Central memory CD8-positive, alpha-beta T cell (primary cell): ENCODE measurements at regions not wholly inside any gene's neighbourhood (a gene's known extent, or its start where the extent isn't known, plus 50 kb on each side); places are given as distances from the start of the nearest gene placed in this dataset.
"Not testable (repeated sequence)": the region's sequence is repeated elsewhere in the genome, so short reads cannot be mapped to it uniquely, and the experiment has no call there.

Experiments used
- ATAC-seq: fragments of 150-1000 bp; cut with Tn5 transposase; replicated peaks from 2 replicates; pipeline ENCODE4 v1.10.0; 2022; ENCODE audit warnings: mild to moderate bottlenecking, moderate FRiP score, moderate number of reproducible peaks; ENCODE audit not compliant: poor library complexity, severe bottlenecking; ENCODE audit errors: extremely low read depth
- DNase-seq, 2 donors: peaks; one replicate each; pipeline ENCODE4 v3.0.0; 2021; ENCODE audit warnings: low spot score in 2 of 2
- H3K27ac Mint-ChIP-seq: one replicate; pipeline ENCODE4 v1.8.0; 2022; ENCODE audit warnings: low read depth, mild to moderate bottlenecking, moderate library complexity, mixed read lengths
- H3K27me3 Mint-ChIP-seq: one replicate; pipeline ENCODE4 v1.8.0; 2022; ENCODE audit warnings: mixed read lengths
- H3K36me3 Mint-ChIP-seq: one replicate; pipeline ENCODE4 v1.8.0; 2022; ENCODE audit warnings: mild to moderate bottlenecking, moderate library complexity, mixed read lengths; ENCODE audit not compliant: insufficient read depth
- H3K4me1 Mint-ChIP-seq: one replicate; pipeline ENCODE4 v1.8.0; 2022; ENCODE audit warnings: mixed read lengths
- H3K4me3 Mint-ChIP-seq: one replicate; pipeline ENCODE4 v1.8.0; 2022; ENCODE audit warnings: mild to moderate bottlenecking, moderate library complexity, mixed read lengths
- H3K9me3 Mint-ChIP-seq: one replicate; pipeline ENCODE4 v1.8.0; 2022; ENCODE audit warnings: mixed read lengths

- Mint-ChIP-seq H3K27ac (no peak overlapping the region), H3K27me3 (no peaks in the 10 kb centered on the region), H3K9me3 (peaks cover 14% of the 10 kb centered on the region), H3K36me3 (no peaks in the 10 kb centered on the region), H3K4me3 (no peak overlapping the region), H3K4me1 (no peaks in the 10 kb centered on the region)
- ATAC-seq (no peak), DNase-seq (no peak)
These were observed 94.4 kb upstream of the SEMA3C start for GRCh38 chr7:81013083-81013817.

GRCh38 chr7:81008901-81009300 is 90.0 kb upstream of the SEMA3C start:
- no peaks in the 10 kb centered on the region for H3K4me1 Mint-ChIP-seq
- no peaks in the 10 kb centered on the region for H3K27me3 Mint-ChIP-seq
- ATAC-seq (no peak), DNase-seq (no peak)
- H3K36me3 Mint-ChIP-seq, result no peaks in the 10 kb centered on the region
- no peak overlapping the region for H3K4me3 Mint-ChIP-seq
- no peak overlapping the region for H3K27ac Mint-ChIP-seq
- H3K9me3 Mint-ChIP-seq, result peaks cover 24% of the 10 kb centered on the region

GRCh38 chr7:81007051-81007450 is 88.2 kb upstream of the SEMA3C start:
- H3K9me3 Mint-ChIP-seq, result peaks cover 18% of the 10 kb centered on the region
- no peak overlapping the region for H3K27ac Mint-ChIP-seq
- no peaks in the 10 kb centered on the region for H3K4me1 Mint-ChIP-seq
- ATAC-seq (no peak), DNase-seq (no peak)
- H3K36me3 Mint-ChIP-seq, result no peaks in the 10 kb centered on the region
- no peak overlapping the region for H3K4me3 Mint-ChIP-seq
- no peaks in the 10 kb centered on the region for H3K27me3 Mint-ChIP-seq

- H3K4me3 Mint-ChIP-seq, result no peak overlapping the region
- no peaks in the 10 kb centered on the region for H3K36me3 Mint-ChIP-seq
- DNase-seq (no peak), ATAC-seq (no peak)
- H3K4me1 Mint-ChIP-seq, result no peaks in the 10 kb centered on the region
- no peaks in the 10 kb centered on the region for H3K27me3 Mint-ChIP-seq
- peaks cover 18% of the 10 kb centered on the region for H3K9me3 Mint-ChIP-seq
- H3K27ac Mint-ChIP-seq, result no peak overlapping the region
These were observed 86.4 kb upstream of the SEMA3C start for GRCh38 chr7:81005254-81005653.

- no peak overlapping the region for H3K27ac Mint-ChIP-seq
- H3K36me3 Mint-ChIP-seq, result no peaks in the 10 kb centered on the region
- ATAC-seq, result no peak
- no peaks in the 10 kb centered on the region for H3K4me1 Mint-ChIP-seq
- H3K4me3 Mint-ChIP-seq, result no peak overlapping the region
- DNase-seq, result no peak
- peaks cover 16% of the 10 kb centered on the region for H3K9me3 Mint-ChIP-seq
- H3K27me3 Mint-ChIP-seq, result no peaks in the 10 kb centered on the region
These were observed 85.2 kb upstream of the SEMA3C start for GRCh38 chr7:81004098-81004497.

- DNase-seq (no peak), ATAC-seq (no peak)
- Mint-ChIP-seq H3K4me1 (no peaks in the 10 kb centered on the region), H3K27ac (no peak overlapping the region), H3K36me3 (no peaks in the 10 kb centered on the region), H3K27me3 (no peaks in the 10 kb centered on the region), H3K4me3 (no peak overlapping the region), H3K9me3 (peaks cover 10% of the 10 kb centered on the region)
These were observed 84.5 kb upstream of the SEMA3C start for GRCh38 chr7:81003326-81003725.

- Mint-ChIP-seq H3K9me3 (peaks cover 10% of the 10 kb centered on the region), H3K36me3 (no peaks in the 10 kb centered on the region), H3K27ac (no peak overlapping the region), H3K27me3 (no peaks in the 10 kb centered on the region), H3K4me1 (no peaks in the 10 kb centered on the region), H3K4me3 (no peak overlapping the region)
- ATAC-seq (no peak), DNase-seq (no peak)
These were observed 83.6 kb upstream of the SEMA3C start for GRCh38 chr7:81002421-81002820.

- Mint-ChIP-seq H3K27me3 (no peaks in the 10 kb centered on the region), H3K4me1 (no peaks in the 10 kb centered on the region), H3K9me3 (peaks cover 6% of the 10 kb centered on the region), H3K27ac (no peak overlapping the region), H3K36me3 (no peaks in the 10 kb centered on the region), H3K4me3 (no peak overlapping the region)
- ATAC-seq, result no peak
- DNase-seq, result no peak
These were observed 80.9 kb upstream of the SEMA3C start for GRCh38 chr7:80999771-81000170.

GRCh38 chr7:80999100-80999499 is 80.2 kb upstream of the SEMA3C start:
- no peak overlapping the region for H3K27ac Mint-ChIP-seq
- no peaks in the 10 kb centered on the region for H3K36me3 Mint-ChIP-seq
- ATAC-seq (no peak), DNase-seq (no peak)
- H3K4me3 Mint-ChIP-seq, result no peak overlapping the region
- H3K4me1 Mint-ChIP-seq, result no peaks in the 10 kb centered on the region
- H3K9me3 Mint-ChIP-seq, result peaks cover 6% of the 10 kb centered on the region
- H3K27me3 Mint-ChIP-seq, result no peaks in the 10 kb centered on the region

GRCh38 chr7:80997841-80998240 is 79.0 kb upstream of the SEMA3C start:
- DNase-seq (no peak), ATAC-seq (no peak)
- H3K27ac Mint-ChIP-seq, result no peak overlapping the region
- H3K4me3 Mint-ChIP-seq, result no peak overlapping the region
- H3K4me1 Mint-ChIP-seq, result no peaks in the 10 kb centered on the region
- peaks cover 6% of the 10 kb centered on the region for H3K9me3 Mint-ChIP-seq
- H3K36me3 Mint-ChIP-seq, result peaks cover 2% of the 10 kb centered on the region
- H3K27me3 Mint-ChIP-seq, result no peaks in the 10 kb centered on the region

GRCh38 chr7:80996236-80996635 is 77.4 kb upstream of the SEMA3C start:
- H3K27me3 Mint-ChIP-seq, H3K4me3 Mint-ChIP-seq, H3K4me1 Mint-ChIP-seq, ATAC-seq, DNase-seq, H3K36me3 Mint-ChIP-seq, H3K27ac Mint-ChIP-seq, H3K9me3 Mint-ChIP-seq: not testable (repeated sequence)

GRCh38 chr7:80991654-80992053 is 72.8 kb upstream of the SEMA3C start:
- Mint-ChIP-seq H3K4me1 (no peaks in the 10 kb centered on the region), H3K9me3 (peaks cover 6% of the 10 kb centered on the region), H3K27ac (no peak overlapping the region), H3K36me3 (peaks cover 2% of the 10 kb centered on the region), H3K27me3 (no peaks in the 10 kb centered on the region), H3K4me3 (no peak overlapping the region)
- DNase-seq, result no peak
- no peak for ATAC-seq

GRCh38 chr7:80984619-80985018 is 65.8 kb upstream of the SEMA3C start:
- peaks cover 5% of the 10 kb centered on the region for H3K9me3 Mint-ChIP-seq
- no peaks in the 10 kb centered on the region for H3K36me3 Mint-ChIP-seq
- H3K4me1 Mint-ChIP-seq, result no peaks in the 10 kb centered on the region
- DNase-seq (no peak), ATAC-seq (no peak)
- no peak overlapping the region for H3K4me3 Mint-ChIP-seq
- no peak overlapping the region for H3K27ac Mint-ChIP-seq
- H3K27me3 Mint-ChIP-seq, result no peaks in the 10 kb centered on the region
